ENCODE measurements at regions not wholly inside any gene's neighbourhood (a gene's known extent, or its start where the extent isn't known, plus 50 kb on each side); places are given as distances from the start of the nearest gene placed in this dataset.

- Histone ChIP-seq H3K4me1 (no peaks in the 10 kb centered on the region), H3K27me3 (no peaks in the 10 kb centered on the region), H3K36me3 (no peaks in the 10 kb centered on the region), H3K4me3 (no peak overlapping the region), H3K27ac (no peak overlapping the region), H3K9me3 (no peaks in the 10 kb centered on the region)
- ATAC-seq: no peak
- TF ChIP-seq CTCF (IDR thresholded peaks at IDR 0.05): no peak
- no peak for TF ChIP-seq POLR2AphosphoS5 (IDR thresholded peaks at IDR 0.05)
- TF ChIP-seq EP300 (IDR thresholded peaks at IDR 0.05): no peak
- no peak for TF ChIP-seq POLR2A (IDR thresholded peaks at IDR 0.05)
These were observed 151.7 kb upstream of the COX10 start for GRCh38 chr17:13917634-13918033.

- WGBS, 2 donors (ENCODE audit: low coverage in 1 of 2): 68 to 78% methylated on average over 4 of the region's 4 CpGs
- no peaks in the 10 kb centered on the region for H3K27me3 ChIP-seq
- ATAC-seq: no peak
These were observed 151.1 kb upstream of the COX10 start for GRCh38 chr17:13918247-13918646.

GRCh38 chr17:13919818-13920217, 149.5 kb upstream of the COX10 start:
- TF ChIP-seq POLR2A (IDR thresholded peaks at IDR 0.05) (no peak), CTCF (IDR thresholded peaks at IDR 0.05) (no peak), POLR2AphosphoS5 (IDR thresholded peaks at IDR 0.05) (no peak), EP300 (IDR thresholded peaks at IDR 0.05) (no peak)
- ATAC-seq: no peak
- H3K27ac ChIP-seq: no peak overlapping the region
- H3K9me3 ChIP-seq: no peaks in the 10 kb centered on the region
- 78 to 88% methylated on average over 6 of the region's 6 CpGs for WGBS, 2 donors (ENCODE audit: low coverage in 1 of 2)
- H3K36me3 ChIP-seq: no peaks in the 10 kb centered on the region
- H3K4me3 ChIP-seq: no peak overlapping the region
- no peaks in the 10 kb centered on the region for H3K4me1 ChIP-seq
- H3K27me3 ChIP-seq: no peaks in the 10 kb centered on the region

More at GRCh38 chr17:13918247-13918646, 151.1 kb upstream of the COX10 start:
- H3K4me1 ChIP-seq: no peaks in the 10 kb centered on the region
- no peak overlapping the region for H3K4me3 ChIP-seq
- TF ChIP-seq EP300 (IDR thresholded peaks at IDR 0.05) (no peak), POLR2AphosphoS5 (IDR thresholded peaks at IDR 0.05) (no peak), POLR2A (IDR thresholded peaks at IDR 0.05) (no peak), CTCF (IDR thresholded peaks at IDR 0.05) (no peak)
- no peaks in the 10 kb centered on the region for H3K9me3 ChIP-seq
- H3K27ac ChIP-seq: peak overlapping the region in 1 of 4 donors; percentile 32
- no peaks in the 10 kb centered on the region for H3K36me3 ChIP-seq

- WGBS, 2 donors (ENCODE audit: low coverage in 1 of 2): 40 to 56% methylated on average over 3 of the region's 3 CpGs
- no peak for TF ChIP-seq CTCF (IDR thresholded peaks at IDR 0.05)
- TF ChIP-seq POLR2A (IDR thresholded peaks at IDR 0.05): no peak
- Histone ChIP-seq H3K4me3 (no peak overlapping the region), H3K9me3 (no peaks in the 10 kb centered on the region), H3K27ac (no peak overlapping the region), H3K27me3 (no peaks in the 10 kb centered on the region), H3K36me3 (no peaks in the 10 kb centered on the region), H3K4me1 (no peaks in the 10 kb centered on the region)
- ATAC-seq: no peak
These were observed 148.9 kb upstream of the COX10 start for GRCh38 chr17:13920413-13920812.

GRCh38 chr17:13921841-13922776, 147.2 kb upstream of the COX10 start:
- TF ChIP-seq EP300 (IDR thresholded peaks at IDR 0.05) (no peak), POLR2AphosphoS5 (IDR thresholded peaks at IDR 0.05) (no peak), CTCF (IDR thresholded peaks at IDR 0.05) (no peak), POLR2A (IDR thresholded peaks at IDR 0.05) (no peak)
- Histone ChIP-seq H3K36me3 (no peaks in the 10 kb centered on the region), H3K4me3 (no peak overlapping the region), H3K9me3 (no peaks in the 10 kb centered on the region), H3K27ac (no peak overlapping the region), H3K27me3 (no peaks in the 10 kb centered on the region), H3K4me1 (no peaks in the 10 kb centered on the region)
- ATAC-seq: no peak
- 81 to 83% methylated on average over 6 to 8 of the region's 19 CpGs for WGBS, 2 donors (ENCODE audit: low coverage in 1 of 2)

Measured in gastroesophageal sphincter (tissue), 4 donors.